H9 (cell line): ENCODE measurements at regions not wholly inside any gene's neighbourhood (a gene's known extent, or its start where the extent isn't known, plus 50 kb on each side); places are given as distances from the start of the nearest gene placed in this dataset.

Experiments used
- DNase-seq: peaks from one replicate; pipeline ENCODE4 v3.0.0-alpha.2; 2017
- H2AFZ ChIP-seq: one replicate; pipeline ENCODE4 v1.6.1; 2013; ENCODE audit warnings: mild to moderate bottlenecking, low read length, control low read depth, moderate library complexity
- H2AK5ac ChIP-seq: 2 replicates; pipeline ENCODE4 v1.6.1; 2013; ENCODE audit warnings: low read length, control low read depth, mixed read lengths; ENCODE audit not compliant: insufficient read length
- H2BK120ac ChIP-seq: one replicate; pipeline ENCODE4 v1.6.1; 2013; ENCODE audit warnings: low read depth, mild to moderate bottlenecking, low read length, control low read depth, inconsistent platforms; ENCODE audit not compliant: poor library complexity, severe bottlenecking
- H2BK12ac ChIP-seq: 2 replicates; pipeline ENCODE4 v1.6.1; 2013; ENCODE audit warnings: low read length, control low read depth, mixed read lengths, low read depth; ENCODE audit not compliant: insufficient read length
- H2BK15ac ChIP-seq: 2 replicates; pipeline ENCODE4 v1.6.1; 2013; ENCODE audit warnings: low read depth, low read length, control low read depth
- H2BK20ac ChIP-seq: one replicate; pipeline ENCODE4 v1.6.1; 2013; ENCODE audit warnings: low read depth, mild to moderate bottlenecking, low read length, control low read depth, inconsistent platforms; ENCODE audit not compliant: poor library complexity, severe bottlenecking
- H2BK5ac ChIP-seq: 2 replicates; pipeline ENCODE4 v1.6.1; 2013; ENCODE audit warnings: low read length, control low read depth, mixed read lengths; ENCODE audit not compliant: insufficient read length
- H3K14ac ChIP-seq: 2 replicates; pipeline ENCODE4 v1.6.1; 2013; ENCODE audit warnings: low read length, control low read depth; ENCODE audit not compliant: insufficient read depth
- H3K18ac ChIP-seq: 2 replicates; pipeline ENCODE4 v1.6.1; 2013; ENCODE audit warnings: low read depth, mild to moderate bottlenecking, mixed read lengths, low read length, control low read depth; ENCODE audit not compliant: insufficient read length
- H3K23ac ChIP-seq: 2 replicates; pipeline ENCODE4 v1.6.1; 2013; ENCODE audit warnings: low read length, control low read depth, mixed read lengths, low read depth; ENCODE audit not compliant: insufficient read length
- H3K23me2 ChIP-seq: 2 replicates; pipeline ENCODE4 v1.6.1; 2013; ENCODE audit warnings: low read depth, mild to moderate bottlenecking, mixed read lengths, low read length, control low read depth; ENCODE audit not compliant: insufficient read length, poor library complexity, severe bottlenecking
- H3K27ac ChIP-seq: 2 replicates; pipeline ENCODE4 v1.5.1; 2013; ENCODE audit warnings: low read length, control low read depth, mixed read lengths, low read depth; ENCODE audit not compliant: insufficient read length
- H3K27me3 ChIP-seq: 2 replicates; pipeline ENCODE4 v1.6.1; 2013; ENCODE audit warnings: low read length, control low read depth, inconsistent platforms; ENCODE audit not compliant: insufficient read depth
- H3K4ac ChIP-seq: 2 replicates; pipeline ENCODE4 v1.6.1; 2013; ENCODE audit warnings: low read depth, mild to moderate bottlenecking, control low read depth, inconsistent platforms, low read length, moderate library complexity
- H3K4me1 ChIP-seq: 2 replicates; pipeline ENCODE4 v1.6.1; 2013; ENCODE audit warnings: low read length, control low read depth, inconsistent platforms; ENCODE audit not compliant: insufficient read depth
- H3K4me2 ChIP-seq: 2 replicates; pipeline ENCODE4 v1.6.1; 2013; ENCODE audit warnings: low read length, control low read depth, mixed read lengths; ENCODE audit not compliant: insufficient read length, insufficient read depth
- H3K56ac ChIP-seq: 2 replicates; pipeline ENCODE4 v1.6.1; 2013; ENCODE audit warnings: low read depth, mild to moderate bottlenecking, mixed read lengths, low read length, control low read depth; ENCODE audit not compliant: insufficient read length
- H3K79me1 ChIP-seq: 2 replicates; pipeline ENCODE4 v1.6.1; 2013; ENCODE audit warnings: low read depth, mild to moderate bottlenecking, moderate library complexity, low read length, control low read depth, inconsistent platforms; ENCODE audit not compliant: insufficient read depth, poor library complexity, severe bottlenecking
- H3K79me2 ChIP-seq: 2 replicates; pipeline ENCODE4 v1.6.1; 2013; ENCODE audit warnings: low read length, control low read depth, inconsistent platforms; ENCODE audit not compliant: insufficient read depth
- H3K9ac ChIP-seq: 2 replicates; pipeline ENCODE4 v1.6.1; 2013; ENCODE audit warnings: low read length, control low read depth, mixed read lengths; ENCODE audit not compliant: insufficient read length; ENCODE audit errors: extremely low read depth
- H3K9me3 ChIP-seq: one replicate; pipeline ENCODE4 v1.6.1; 2013; ENCODE audit warnings: low read depth, low read length, inconsistent platforms; ENCODE audit not compliant: control insufficient read depth
- H3T11ph ChIP-seq: one replicate; pipeline ENCODE4 v1.6.1; 2013; ENCODE audit warnings: mild to moderate bottlenecking, low read length, control low read depth, inconsistent platforms
- H4K20me1 ChIP-seq: one replicate; pipeline ENCODE4 v1.6.1; 2013; ENCODE audit not compliant: control insufficient read depth, insufficient read length, insufficient read depth
- H4K5ac ChIP-seq: 2 replicates; pipeline ENCODE4 v1.6.1; 2013; ENCODE audit warnings: low read depth, mild to moderate bottlenecking, mixed read lengths, low read length, control low read depth; ENCODE audit not compliant: insufficient read length
- H4K8ac ChIP-seq: replicated peaks from 2 replicates; pipeline ENCODE4 v1.6.1; 2013; ENCODE audit warnings: low read length, control low read depth, mixed read lengths, low read depth; ENCODE audit not compliant: insufficient read length
- H4K91ac ChIP-seq: 2 replicates; pipeline ENCODE4 v1.6.1; 2013; ENCODE audit warnings: low read depth, mild to moderate bottlenecking, moderate library complexity, mixed read lengths, low read length, control low read depth; ENCODE audit not compliant: insufficient read length
- H3K27ac Mint-ChIP-seq, 3 experiments: 2 replicates in 2 of 3; 3 replicates in 1 of 3; pipeline ENCODE4 v1.8.0; 2020 to 2021; ENCODE audit warnings: mixed read lengths in 3 of 3, mild to moderate bottlenecking in 1 of 3, moderate library complexity in 1 of 3
- H3K27me3 Mint-ChIP-seq: 2 replicates; pipeline ENCODE4 v1.8.0; 2021; ENCODE audit warnings: low read depth, mild to moderate bottlenecking, moderate library complexity, mixed read lengths
- H3K36me3 Mint-ChIP-seq, 3 experiments: 2 replicates in 2 of 3; 3 replicates in 1 of 3; pipeline ENCODE4 v1.8.0; 2020 to 2021; ENCODE audit warnings: low read depth in 3 of 3, mixed read lengths in 3 of 3; ENCODE audit not compliant: insufficient read depth in 1 of 3
- H3K4me1 Mint-ChIP-seq, 2 experiments: 2 replicates each; pipeline ENCODE4 v1.8.0; 2020; ENCODE audit warnings: mixed read lengths in 2 of 2
- H3K4me3 Mint-ChIP-seq, 2 experiments: 2 replicates in 1 of 2; 3 replicates in 1 of 2; pipeline ENCODE4 v1.8.0; 2020 to 2021; ENCODE audit warnings: mild to moderate bottlenecking in 2 of 2, mixed read lengths in 2 of 2, moderate library complexity in 1 of 2
- H3K9me3 Mint-ChIP-seq, 2 experiments: 2 replicates in 1 of 2; 3 replicates in 1 of 2; pipeline ENCODE4 v1.8.0; 2020; ENCODE audit warnings: mild to moderate bottlenecking in 2 of 2, mixed read lengths in 2 of 2, moderate library complexity in 1 of 2
- WGBS: extraction: QIAGEN DNeasy Blood & Tissue Kit; methylation state at CpG from one replicate; pipeline ENCODE4 v1.1.7; 2013; ENCODE audit warnings: missing lambda C conversion rate, low lambda C conversion rate, mixed read lengths; ENCODE audit not compliant: insufficient read length; ENCODE audit errors: extremely low coverage; 5-methylcytosine and 5-hydroxymethylcytosine counted together
- TF ChIP-seq, protein P1 (sequence below): fragments of 200-600 bp; sonication (generic); conservative IDR thresholded peaks from 3 replicates; pipeline ENCODE4 v1.8.0; 2021; ENCODE audit warnings: antibody characterized with exemption, mild to moderate bottlenecking

DNA sequence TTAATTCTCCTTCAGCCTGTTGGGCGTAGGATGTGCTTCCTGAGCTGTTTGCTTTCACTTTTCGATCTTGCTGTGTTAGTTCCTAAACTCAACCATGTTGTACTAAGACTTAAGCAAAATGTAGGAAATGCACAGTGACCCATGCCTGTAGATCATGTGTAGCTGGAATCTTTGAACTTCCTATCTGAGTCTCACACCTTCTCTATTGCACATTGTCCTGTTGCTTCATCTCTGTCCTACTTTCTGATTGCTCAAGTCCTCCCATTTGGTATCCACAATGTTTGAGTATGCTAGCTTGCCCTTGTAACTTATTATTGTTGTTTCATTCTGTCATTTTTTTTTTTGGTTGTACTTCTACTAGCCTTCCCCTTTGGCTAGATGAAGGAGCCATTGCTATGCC, 239.6 kb downstream of the PPP1R2C start:
- Histone ChIP-seq H2BK20ac (no peak overlapping the region), H2AFZ (no peak overlapping the region), H2BK120ac (no peak overlapping the region), H3K27ac (no peak overlapping the region), H4K8ac (no peak overlapping the region), H3K4me2 (no peak overlapping the region), H3K27me3 (no peaks in the 10 kb centered on the region), H2BK5ac (no peak overlapping the region), H3K4ac (no peak overlapping the region), H3K23me2 (no peaks in the 10 kb centered on the region), H3K4me1 (no peaks in the 10 kb centered on the region), H2BK15ac (no peak overlapping the region), H4K91ac (no peak overlapping the region), H3K9ac (no peak overlapping the region), H3K14ac (no peak overlapping the region), H3K18ac (no peak overlapping the region), H3K56ac (no peak overlapping the region), H4K5ac (no peak overlapping the region), H2AK5ac (no peak overlapping the region), H2BK12ac (no peak overlapping the region), H4K20me1 (no peaks in the 10 kb centered on the region), H3K79me2 (no peaks in the 10 kb centered on the region), H3T11ph (no peak overlapping the region), H3K79me1 (no peaks in the 10 kb centered on the region), H3K23ac (no peak overlapping the region), H3K9me3 (no peaks in the 10 kb centered on the region)
- DNase-seq = no peak
- TF ChIP-seq, protein P1, sequence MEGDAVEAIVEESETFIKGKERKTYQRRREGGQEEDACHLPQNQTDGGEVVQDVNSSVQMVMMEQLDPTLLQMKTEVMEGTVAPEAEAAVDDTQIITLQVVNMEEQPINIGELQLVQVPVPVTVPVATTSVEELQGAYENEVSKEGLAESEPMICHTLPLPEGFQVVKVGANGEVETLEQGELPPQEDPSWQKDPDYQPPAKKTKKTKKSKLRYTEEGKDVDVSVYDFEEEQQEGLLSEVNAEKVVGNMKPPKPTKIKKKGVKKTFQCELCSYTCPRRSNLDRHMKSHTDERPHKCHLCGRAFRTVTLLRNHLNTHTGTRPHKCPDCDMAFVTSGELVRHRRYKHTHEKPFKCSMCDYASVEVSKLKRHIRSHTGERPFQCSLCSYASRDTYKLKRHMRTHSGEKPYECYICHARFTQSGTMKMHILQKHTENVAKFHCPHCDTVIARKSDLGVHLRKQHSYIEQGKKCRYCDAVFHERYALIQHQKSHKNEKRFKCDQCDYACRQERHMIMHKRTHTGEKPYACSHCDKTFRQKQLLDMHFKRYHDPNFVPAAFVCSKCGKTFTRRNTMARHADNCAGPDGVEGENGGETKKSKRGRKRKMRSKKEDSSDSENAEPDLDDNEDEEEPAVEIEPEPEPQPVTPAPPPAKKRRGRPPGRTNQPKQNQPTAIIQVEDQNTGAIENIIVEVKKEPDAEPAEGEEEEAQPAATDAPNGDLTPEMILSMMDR = no peak
- Mint-ChIP-seq H3K9me3 (peaks cover 0 to 38% of the 10 kb centered on the region in 2 experiments; a peak in 4 of 5 replicates), H3K27me3 (no peaks in the 10 kb centered on the region), H3K4me3 (no peak overlapping the region), H3K27ac (no peak overlapping the region), H3K36me3 (peaks cover 3 to 8% (median 4%) of the 10 kb centered on the region in 3 experiments; a peak in 4 of 7 replicates), H3K4me1 (peaks cover 3 to 10% of the 10 kb centered on the region in 2 experiments)
- WGBS = no CpG with 5 or more reads among the region's 2 CpGs
